Mesendoderm (in vitro differentiated cells): ENCODE measurements at regions not wholly inside any gene's neighbourhood (a gene's known extent, or its start where the extent isn't known, plus 50 kb on each side); places are given as distances from the start of the nearest gene placed in this dataset.
A peak's percentile ranks its signal among the peaks of the same experiment; 100 is the strongest.

Source experiments
- DNase-seq: peaks from one replicate; pipeline ENCODE4 v3.0.0; 2013
- H2AK5ac ChIP-seq: 2 replicates; pipeline ENCODE4 v1.6.1; 2013; ENCODE audit warnings: low read length, inconsistent platforms
- H2BK120ac ChIP-seq: 2 replicates; pipeline ENCODE4 v1.6.1; 2013; ENCODE audit warnings: low read depth, mild to moderate bottlenecking, low read length, moderate library complexity, mixed read lengths
- H2BK15ac ChIP-seq: replicated peaks from 2 replicates; pipeline ENCODE4 v1.6.1; 2013; ENCODE audit warnings: low read depth, mild to moderate bottlenecking, moderate library complexity
- H2BK5ac ChIP-seq: 2 replicates; pipeline ENCODE4 v1.6.1; 2013; ENCODE audit warnings: low read length, inconsistent platforms
- H3K18ac ChIP-seq: 2 replicates; pipeline ENCODE4 v1.6.1; 2013; ENCODE audit warnings: mild to moderate bottlenecking, low read length, mixed read lengths
- H3K23ac ChIP-seq: one replicate; pipeline ENCODE4 v1.6.1; 2013; ENCODE audit warnings: low read length
- H3K27ac ChIP-seq: 2 replicates; pipeline ENCODE4 v1.5.1; 2013; ENCODE audit warnings: low read depth, mild to moderate bottlenecking, inconsistent platforms, low read length, moderate library complexity
- H3K27me3 ChIP-seq: 2 replicates; pipeline ENCODE4 v1.6.1; 2013; ENCODE audit warnings: low read length, control low read depth, mild to moderate bottlenecking, inconsistent platforms; ENCODE audit not compliant: insufficient read depth, poor library complexity
- H3K36me3 ChIP-seq: 2 replicates; pipeline ENCODE4 v1.6.1; 2013; ENCODE audit warnings: low read length, inconsistent platforms; ENCODE audit not compliant: control insufficient read depth, insufficient read depth
- H3K4ac ChIP-seq: one replicate; pipeline ENCODE4 v1.6.1; 2013; ENCODE audit warnings: low read depth, mild to moderate bottlenecking, low read length, moderate library complexity
- H3K4me1 ChIP-seq: 2 replicates; pipeline ENCODE4 v1.6.1; 2013; ENCODE audit warnings: low read depth, low read length, inconsistent platforms; ENCODE audit not compliant: control insufficient read depth
- H3K4me2 ChIP-seq: 2 replicates; pipeline ENCODE4 v1.6.1; 2013; ENCODE audit warnings: low read length
- H3K4me3 ChIP-seq: 2 replicates; pipeline ENCODE4 v1.5.1; 2013; ENCODE audit warnings: mild to moderate bottlenecking, low read length
- H3K56ac ChIP-seq: one replicate; pipeline ENCODE4 v1.6.1; 2013; ENCODE audit warnings: low read length
- H3K79me1 ChIP-seq: 2 replicates; pipeline ENCODE4 v1.6.1; 2013; ENCODE audit warnings: low read length, inconsistent platforms
- H3K79me2 ChIP-seq: 2 replicates; pipeline ENCODE4 v1.6.1; 2013; ENCODE audit warnings: mild to moderate bottlenecking, low read length; ENCODE audit not compliant: control insufficient read depth, insufficient read depth
- H3K9ac ChIP-seq: 2 replicates; pipeline ENCODE4 v1.6.1; 2013; ENCODE audit warnings: low read length, inconsistent platforms
- H4K5ac ChIP-seq: one replicate; pipeline ENCODE4 v1.6.1; 2013; ENCODE audit warnings: low read length
- H4K8ac ChIP-seq: one replicate; pipeline ENCODE4 v1.6.1; 2013; ENCODE audit warnings: low read depth, mild to moderate bottlenecking, control low read depth, low read length, moderate library complexity
- WGBS: extraction: QIAGEN DNeasy Blood & Tissue Kit; methylation state at CpG from one replicate; pipeline ENCODE4 v1.1.7; 2013; ENCODE audit warnings: low lambda C conversion rate, missing lambda C conversion rate; ENCODE audit not compliant: insufficient coverage; ENCODE audit errors: extremely low coverage; 5-methylcytosine and 5-hydroxymethylcytosine counted together

DNA sequence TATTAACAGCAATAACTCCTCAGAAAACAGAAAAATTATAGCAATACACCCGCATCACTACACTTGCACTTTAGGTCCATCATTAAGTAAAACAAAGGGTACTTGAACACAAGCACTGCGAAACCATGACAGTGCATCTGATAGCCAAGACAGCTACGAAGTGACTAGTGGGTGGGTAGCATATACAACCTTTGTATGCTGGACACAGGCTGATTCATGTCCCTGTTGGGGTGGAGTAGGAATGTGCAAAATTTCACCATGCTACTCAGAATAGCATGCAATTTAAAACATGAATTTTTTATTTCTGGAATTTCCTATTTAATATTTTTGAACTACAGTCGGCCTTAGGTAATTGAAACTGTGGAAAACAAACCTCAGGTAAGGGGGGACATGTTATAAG lies 2414.1 kb downstream of the TP53TG3F start:
- Histone ChIP-seq H3K79me2 (no peaks in the 10 kb centered on the region), H3K18ac (no peak overlapping the region), H3K36me3 (no peaks in the 10 kb centered on the region), H3K4me2 (no peak overlapping the region), H3K79me1 (no peaks in the 10 kb centered on the region), H4K5ac (no peak overlapping the region), H3K4me3 (no peak overlapping the region), H4K8ac (no peak overlapping the region), H3K56ac (no peak overlapping the region), H3K27ac (no peak overlapping the region), H3K23ac (no peak overlapping the region), H3K4me1 (no peaks in the 10 kb centered on the region), H2BK15ac (no peak overlapping the region), H3K4ac (no peak overlapping the region), H3K9ac (no peak overlapping the region), H2BK120ac (no peak overlapping the region), H3K27me3 (no peaks in the 10 kb centered on the region), H2AK5ac (no peak overlapping the region), H2BK5ac (no peak overlapping the region)
- no CpG with 5 or more reads among the region's 4 CpGs for WGBS
- DNase-seq: no peak

DNA sequence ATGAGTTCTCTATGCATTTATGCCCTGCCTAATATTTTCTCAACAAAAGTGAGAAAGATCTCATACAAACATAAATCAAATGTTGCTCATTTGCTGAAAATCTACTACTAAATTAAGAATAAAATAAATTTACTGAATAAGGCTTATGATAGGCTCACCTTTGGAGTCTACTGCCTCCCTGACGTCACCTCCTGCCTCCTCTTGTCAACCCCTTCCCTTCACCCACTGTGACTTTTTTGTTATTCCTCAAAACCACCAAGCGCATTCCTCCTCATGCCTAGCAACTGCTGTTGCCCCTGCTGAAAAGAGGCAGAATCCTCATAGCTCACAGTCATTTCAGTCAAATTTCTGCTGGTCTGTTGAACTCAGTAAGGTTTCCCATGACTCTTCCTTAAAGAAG lies 2422.2 kb downstream of the TP53TG3F start:
- no peak overlapping the region for H4K5ac ChIP-seq
- H3K27me3 ChIP-seq: no peaks in the 10 kb centered on the region
- H3K56ac ChIP-seq: no peak overlapping the region
- no peak overlapping the region for H3K9ac ChIP-seq
- no CpG with 5 or more reads among the region's 2 CpGs for WGBS
- no peak overlapping the region for H3K23ac ChIP-seq
- H3K18ac ChIP-seq: no peak overlapping the region
- H2BK15ac ChIP-seq: no peak overlapping the region
- H3K79me1 ChIP-seq: no peaks in the 10 kb centered on the region
- no peak overlapping the region for H3K4me3 ChIP-seq
- DNase-seq: no peak
- H3K36me3 ChIP-seq: no peaks in the 10 kb centered on the region
- no peak overlapping the region for H3K4me2 ChIP-seq
- no peak overlapping the region for H4K8ac ChIP-seq
- H3K4ac ChIP-seq: no peak overlapping the region
- no peak overlapping the region for H3K27ac ChIP-seq
- H2BK5ac ChIP-seq: no peak overlapping the region
- H3K79me2 ChIP-seq: no peaks in the 10 kb centered on the region
- H2AK5ac ChIP-seq: no peak overlapping the region
- H2BK120ac ChIP-seq: no peak overlapping the region
- no peaks in the 10 kb centered on the region for H3K4me1 ChIP-seq

DNA sequence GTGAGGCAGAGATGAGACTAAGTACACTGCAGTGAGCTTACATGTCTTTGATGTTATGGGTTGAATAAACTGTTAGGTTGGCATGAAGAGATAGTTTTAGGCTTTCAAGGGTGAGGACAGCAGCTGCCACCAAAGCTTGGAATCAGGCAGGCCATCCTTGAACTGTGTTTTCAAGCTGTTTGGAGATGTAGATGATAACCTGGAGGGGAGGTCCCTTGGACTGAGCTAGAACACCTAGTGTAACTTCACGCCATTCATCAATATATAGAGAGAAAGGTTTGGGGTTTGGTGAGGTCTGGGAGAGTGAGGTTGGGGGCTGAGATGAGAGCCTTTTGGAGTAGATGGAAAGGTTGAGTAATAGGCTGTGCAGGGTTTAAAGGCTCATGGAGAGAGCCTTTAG lies 2447.0 kb downstream of the TP53TG3F start:
- no peaks in the 10 kb centered on the region for H3K79me1 ChIP-seq
- H2BK120ac ChIP-seq: no peak overlapping the region
- H2BK15ac ChIP-seq: no peak overlapping the region
- no peak overlapping the region for H3K4me2 ChIP-seq
- H3K27me3 ChIP-seq: no peaks in the 10 kb centered on the region
- no peaks in the 10 kb centered on the region for H3K79me2 ChIP-seq
- H3K4me3 ChIP-seq: no peak overlapping the region
- no peaks in the 10 kb centered on the region for H3K36me3 ChIP-seq
- H3K56ac ChIP-seq: no peak overlapping the region
- H3K23ac ChIP-seq: no peak overlapping the region
- H3K27ac ChIP-seq: no peak overlapping the region
- no peak for DNase-seq
- H3K18ac ChIP-seq: no peak overlapping the region
- H2BK5ac ChIP-seq: no peak overlapping the region
- H4K8ac ChIP-seq: no peak overlapping the region
- no peak overlapping the region for H4K5ac ChIP-seq
- no peak overlapping the region for H3K9ac ChIP-seq
- no peak overlapping the region for H2AK5ac ChIP-seq
- no peaks in the 10 kb centered on the region for H3K4me1 ChIP-seq
- no CpG with 5 or more reads among the region's 1 CpG for WGBS
- no peak overlapping the region for H3K4ac ChIP-seq

GRCh38 chr16:35908152-35908551 lies 2448.7 kb downstream of the TP53TG3F start:
- no peak overlapping the region for H4K5ac ChIP-seq
- WGBS: no CpG with 5 or more reads among the region's 7 CpGs
- no peak overlapping the region for H3K27ac ChIP-seq
- H2AK5ac ChIP-seq: no peak overlapping the region
- H3K27me3 ChIP-seq: no peaks in the 10 kb centered on the region
- H3K4me3 ChIP-seq: no peak overlapping the region
- no peak overlapping the region for H2BK5ac ChIP-seq
- no peaks in the 10 kb centered on the region for H3K79me2 ChIP-seq
- H2BK120ac ChIP-seq: no peak overlapping the region
- no peak overlapping the region for H2BK15ac ChIP-seq
- DNase-seq: no peak
- no peak overlapping the region for H3K9ac ChIP-seq
- H3K79me1 ChIP-seq: no peaks in the 10 kb centered on the region
- H4K8ac ChIP-seq: no peak overlapping the region
- no peak overlapping the region for H3K4me2 ChIP-seq
- H3K56ac ChIP-seq: no peak overlapping the region
- H3K23ac ChIP-seq: no peak overlapping the region
- H3K18ac ChIP-seq: no peak overlapping the region
- no peaks in the 10 kb centered on the region for H3K4me1 ChIP-seq
- no peak overlapping the region for H3K4ac ChIP-seq
- no peaks in the 10 kb centered on the region for H3K36me3 ChIP-seq

DNA sequence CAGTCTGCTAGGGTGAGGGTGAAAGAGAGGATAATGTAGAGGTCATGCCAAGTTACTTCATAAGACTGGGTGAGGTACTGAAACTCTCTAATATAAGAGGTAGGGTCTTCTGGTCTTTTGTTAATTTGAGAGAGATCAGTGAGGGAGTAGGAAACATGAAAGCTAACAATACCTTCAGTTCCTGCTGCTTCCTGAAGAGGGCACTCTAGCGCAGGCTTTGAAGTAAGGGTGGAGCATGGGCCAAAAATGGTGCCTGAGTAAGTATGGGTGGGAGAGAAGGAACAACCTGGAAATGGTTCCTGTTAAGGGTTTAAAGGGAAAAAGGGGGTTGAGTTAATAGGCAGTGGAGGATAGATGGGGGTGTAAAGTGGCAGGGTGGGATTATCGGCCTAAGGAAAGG lies 2449.5 kb downstream of the TP53TG3F start:
- no peak overlapping the region for H3K4me3 ChIP-seq
- H3K4me2 ChIP-seq: no peak overlapping the region
- no CpG with 5 or more reads among the region's 2 CpGs for WGBS
- H3K23ac ChIP-seq: no peak overlapping the region
- no peak overlapping the region for H3K4ac ChIP-seq
- no peak overlapping the region for H3K9ac ChIP-seq
- no peaks in the 10 kb centered on the region for H3K4me1 ChIP-seq
- H3K27ac ChIP-seq: no peak overlapping the region
- DNase-seq: peak; percentile 1
- H3K27me3 ChIP-seq: no peaks in the 10 kb centered on the region
- H3K18ac ChIP-seq: no peak overlapping the region
- H2BK15ac ChIP-seq: no peak overlapping the region
- H4K5ac ChIP-seq: no peak overlapping the region
- H2BK120ac ChIP-seq: no peak overlapping the region
- no peak overlapping the region for H2BK5ac ChIP-seq
- H3K56ac ChIP-seq: no peak overlapping the region
- no peaks in the 10 kb centered on the region for H3K79me2 ChIP-seq
- H2AK5ac ChIP-seq: no peak overlapping the region
- H3K79me1 ChIP-seq: no peaks in the 10 kb centered on the region
- no peak overlapping the region for H4K8ac ChIP-seq
- no peaks in the 10 kb centered on the region for H3K36me3 ChIP-seq

GRCh38 chr16:35909351-35909954 lies 2450.0 kb downstream of the TP53TG3F start:
- Histone ChIP-seq H3K56ac (no peak overlapping the region), H3K4me3 (no peak overlapping the region), H3K36me3 (no peaks in the 10 kb centered on the region), H3K23ac (no peak overlapping the region), H3K4ac (no peak overlapping the region), H2BK15ac (no peak overlapping the region), H3K4me2 (no peak overlapping the region), H3K79me1 (no peaks in the 10 kb centered on the region), H2BK120ac (no peak overlapping the region), H2AK5ac (no peak overlapping the region), H3K4me1 (no peaks in the 10 kb centered on the region), H2BK5ac (no peak overlapping the region), H3K27me3 (no peaks in the 10 kb centered on the region), H4K5ac (no peak overlapping the region), H4K8ac (no peak overlapping the region), H3K27ac (no peak overlapping the region), H3K18ac (no peak overlapping the region), H3K79me2 (no peaks in the 10 kb centered on the region), H3K9ac (no peak overlapping the region)
- no CpG with 5 or more reads among the region's 6 CpGs for WGBS
- DNase-seq: no peak
